ENCODE measurements at regions not wholly inside any gene's neighbourhood (a gene's known extent, or its start where the extent isn't known, plus 50 kb on each side); places are given as distances from the start of the nearest gene placed in this dataset.

DNA sequence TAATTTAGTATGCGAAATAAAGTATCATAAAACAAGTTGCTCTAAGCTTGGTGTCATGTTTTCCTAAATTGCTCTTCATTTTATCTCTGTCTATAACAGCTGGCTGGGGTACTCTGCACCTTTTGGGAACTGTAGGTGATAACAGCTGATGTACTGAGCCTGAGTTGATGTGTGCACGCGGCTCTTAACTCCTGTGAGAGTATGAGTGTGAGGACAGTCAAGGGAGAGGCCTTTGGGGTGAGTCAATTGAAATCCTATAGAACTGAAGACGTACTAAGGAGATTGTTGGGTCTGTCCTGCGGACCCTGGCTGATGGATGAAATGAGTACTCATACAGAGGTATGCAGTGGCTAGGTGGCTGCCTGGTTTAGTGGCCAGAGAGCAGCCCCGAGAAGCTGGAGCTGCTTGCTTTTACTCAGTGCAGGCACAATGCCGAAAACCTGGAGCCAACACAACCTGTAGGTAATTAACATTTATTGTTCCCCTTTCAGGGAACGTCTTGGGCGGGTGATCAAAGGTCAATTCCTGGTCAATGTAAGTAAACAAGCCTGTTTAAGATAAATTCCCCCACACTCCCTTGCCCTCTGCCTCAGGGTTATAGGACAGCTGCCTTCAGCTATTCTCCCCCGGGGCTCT is 188.5 kb downstream of the PRDM2 start:
- TF ChIP-seq POLR2A (IDR thresholded peaks at IDR 0.05) = no peak
- TF ChIP-seq, protein P1, sequence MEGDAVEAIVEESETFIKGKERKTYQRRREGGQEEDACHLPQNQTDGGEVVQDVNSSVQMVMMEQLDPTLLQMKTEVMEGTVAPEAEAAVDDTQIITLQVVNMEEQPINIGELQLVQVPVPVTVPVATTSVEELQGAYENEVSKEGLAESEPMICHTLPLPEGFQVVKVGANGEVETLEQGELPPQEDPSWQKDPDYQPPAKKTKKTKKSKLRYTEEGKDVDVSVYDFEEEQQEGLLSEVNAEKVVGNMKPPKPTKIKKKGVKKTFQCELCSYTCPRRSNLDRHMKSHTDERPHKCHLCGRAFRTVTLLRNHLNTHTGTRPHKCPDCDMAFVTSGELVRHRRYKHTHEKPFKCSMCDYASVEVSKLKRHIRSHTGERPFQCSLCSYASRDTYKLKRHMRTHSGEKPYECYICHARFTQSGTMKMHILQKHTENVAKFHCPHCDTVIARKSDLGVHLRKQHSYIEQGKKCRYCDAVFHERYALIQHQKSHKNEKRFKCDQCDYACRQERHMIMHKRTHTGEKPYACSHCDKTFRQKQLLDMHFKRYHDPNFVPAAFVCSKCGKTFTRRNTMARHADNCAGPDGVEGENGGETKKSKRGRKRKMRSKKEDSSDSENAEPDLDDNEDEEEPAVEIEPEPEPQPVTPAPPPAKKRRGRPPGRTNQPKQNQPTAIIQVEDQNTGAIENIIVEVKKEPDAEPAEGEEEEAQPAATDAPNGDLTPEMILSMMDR (IDR thresholded peaks at IDR 0.05) = no peak
